ENCODE measurements at regions not wholly inside any gene's neighbourhood (a gene's known extent, or its start where the extent isn't known, plus 50 kb on each side); places are given as distances from the start of the nearest gene placed in this dataset.

- no peaks in the 10 kb centered on the region for H3K4me1 ChIP-seq (ENCODE audit: control insufficient read depth in 1 of 2, insufficient read depth in 2 of 2, low read length in 2 of 2)
Observed at GRCh38 chr4:114250439-114250891, 271.0 kb upstream of the ARSJ start.

GRCh38 chr4:114251020-114251419, 271.6 kb upstream of the ARSJ start:
- H3K79me2 ChIP-seq (ENCODE audit: insufficient read depth, low read length) = no peaks in the 10 kb centered on the region
- TF ChIP-seq CTCF (IDR thresholded peaks at IDR 0.05) = no peak
- no peaks in the 10 kb centered on the region for H3K36me3 Mint-ChIP-seq
- H3K36me3 ChIP-seq (replicated peaks in 1 of 2; ENCODE audit: control insufficient read depth in 1 of 2, insufficient read depth in 2 of 2, low read length in 2 of 2) = no peaks in the 10 kb centered on the region
- no peak overlapping the region for H3K4me3 Mint-ChIP-seq
- H4K20me1 ChIP-seq (ENCODE audit: insufficient read depth, low read length) = no peaks in the 10 kb centered on the region
- no peak overlapping the region for H3K27ac Mint-ChIP-seq
- peaks cover 0 to 7% (median 1%) of the 10 kb centered on the region in 7 donors for H3K9me3 Mint-ChIP-seq
- intact Hi-C loops (cut with micrococcal nuclease) = no loop called here
- no peak overlapping the region for H3K4me2 ChIP-seq (replicated peaks; ENCODE audit: extremely low read depth, low read length, poor library complexity, severe bottlenecking)
- no peaks in the 10 kb centered on the region for H3K4me1 Mint-ChIP-seq
- H2AFZ ChIP-seq (ENCODE audit: insufficient read depth, low read depth, low read length, poor library complexity, severe bottlenecking) = no peak overlapping the region
- H3K4me1 ChIP-seq (ENCODE audit: control insufficient read depth in 1 of 2, insufficient read depth in 2 of 2, low read length in 2 of 2) = no peaks in the 10 kb centered on the region
- no peak overlapping the region for H3K4me3 ChIP-seq (replicated peaks in 1 of 3; ENCODE audit: low read depth in 2 of 3, low read length in 3 of 3)
- no peak for DNase-seq
- no peak overlapping the region for H3K27ac ChIP-seq (ENCODE audit: low read depth in 1 of 2, low read length in 2 of 2)
- peaks cover 0 to 5% of the 10 kb centered on the region in 2 donors for H3K9me3 ChIP-seq (replicated peaks in 1 of 2; ENCODE audit: control insufficient read depth in 1 of 2, insufficient read depth in 1 of 2, low read length in 2 of 2)
- no peaks in the 10 kb centered on the region for H3K27me3 ChIP-seq (ENCODE audit: control insufficient read depth in 2 of 2, insufficient read depth in 2 of 2, low read length in 2 of 2)
- H3K27me3 Mint-ChIP-seq (ENCODE audit: low read depth in 3 of 3) = peaks cover 0 to 1% (median 0%) of the 10 kb centered on the region in 3 donors
- no peak overlapping the region for H3K9ac ChIP-seq (ENCODE audit: insufficient read depth, low read length, poor library complexity, severe bottlenecking)

More at GRCh38 chr4:114250439-114250891, 271.0 kb upstream of the ARSJ start:
- Mint-ChIP-seq H3K36me3 (no peaks in the 10 kb centered on the region), H3K4me3 (no peak overlapping the region), H3K27me3 (ENCODE audit: low read depth in 3 of 3) (peaks cover 0 to 1% (median 0%) of the 10 kb centered on the region in 3 donors), H3K27ac (no peak overlapping the region), H3K4me1 (no peaks in the 10 kb centered on the region), H3K9me3 (peaks cover 0 to 9% (median 1%) of the 10 kb centered on the region in 7 donors)
- no peaks in the 10 kb centered on the region for H3K27me3 ChIP-seq (ENCODE audit: control insufficient read depth in 2 of 2, insufficient read depth in 2 of 2, low read length in 2 of 2)
- DNase-seq = no peak
- H3K4me2 ChIP-seq (replicated peaks; ENCODE audit: extremely low read depth, low read length, poor library complexity, severe bottlenecking) = no peak overlapping the region
- no CpG with 5 or more reads among the region's 2 CpGs for WGBS (ENCODE audit: insufficient coverage)
- H3K79me2 ChIP-seq (ENCODE audit: insufficient read depth, low read length) = no peaks in the 10 kb centered on the region
- H3K36me3 ChIP-seq (replicated peaks in 1 of 2; ENCODE audit: control insufficient read depth in 1 of 2, insufficient read depth in 2 of 2, low read length in 2 of 2) = no peaks in the 10 kb centered on the region
- H3K9me3 ChIP-seq (replicated peaks in 1 of 2; ENCODE audit: control insufficient read depth in 1 of 2, insufficient read depth in 1 of 2, low read length in 2 of 2) = peaks cover 0 to 5% of the 10 kb centered on the region in 2 donors
- no peak overlapping the region for H3K9ac ChIP-seq (ENCODE audit: insufficient read depth, low read length, poor library complexity, severe bottlenecking)
- H4K20me1 ChIP-seq (ENCODE audit: insufficient read depth, low read length) = no peaks in the 10 kb centered on the region
- no peak for TF ChIP-seq CTCF (IDR thresholded peaks at IDR 0.05)
- H3K4me3 ChIP-seq (replicated peaks in 1 of 3; ENCODE audit: low read depth in 2 of 3, low read length in 3 of 3) = no peak overlapping the region
- no peak overlapping the region for H2AFZ ChIP-seq (ENCODE audit: insufficient read depth, low read depth, low read length, poor library complexity, severe bottlenecking)
- H3K27ac ChIP-seq (ENCODE audit: low read depth in 1 of 2, low read length in 2 of 2) = no peak overlapping the region
- intact Hi-C loops (cut with micrococcal nuclease) = no loop called here

Measured in CD14-positive monocyte (primary cell).